ENCODE measurements at regions not wholly inside any gene's neighbourhood (a gene's known extent, or its start where the extent isn't known, plus 50 kb on each side); places are given as distances from the start of the nearest gene placed in this dataset.

- ATAC-seq, result no peak
- TF ChIP-seq ATF6 (CRISPR knock-in tag; IDR thresholded peaks at IDR 0.05) (no peak), NR1H2 (CRISPR knock-in tag; IDR thresholded peaks at IDR 0.05) (no peak), ZNF121 (CRISPR knock-in tag; IDR thresholded peaks at IDR 0.05) (no peak), ZNF425 (CRISPR knock-in tag; conservative IDR thresholded peaks at IDR 0.05) (no peak), HMGXB4 (CRISPR knock-in tag; IDR thresholded peaks at IDR 0.05) (no peak)
- ChIA-PET POLR2A (no interaction called here), CTCF (interaction anchor here (0.6 to 1.5 kb wide), 2 partner anchors 93 to 619 kb away, joined by 3 to 4 read pairs; no protein-coding TSS in a partner anchor)
- Mint-ChIP-seq H3K27me3 (ENCODE audit: low read depth) (peaks cover 34% of the 10 kb centered on the region), H3K36me3 (no peaks in the 10 kb centered on the region), H3K4me3 (no peak overlapping the region), H3K4me1 (peaks cover 16% of the 10 kb centered on the region), H3K27ac (no peak overlapping the region), H3K9me3 (no peaks in the 10 kb centered on the region)
- no peak for DNase-seq (ENCODE audit: low spot score)
Observed at GRCh38 chr2:176558574-176559140, 289.4 kb downstream of the MTX2 start.

GRCh38 chr2:176560296-176560695, 291.1 kb downstream of the MTX2 start:
- POLR2A ChIA-PET, result no interaction called here
- no peaks in the 10 kb centered on the region for H3K36me3 Mint-ChIP-seq
- DNase-seq (ENCODE audit: low spot score), result no peak
- peaks cover 6% of the 10 kb centered on the region for H3K4me1 Mint-ChIP-seq
- CTCF ChIA-PET, result interaction anchor here (1.6 kb wide), 1 partner anchor 94 kb away, joined by 6 read pairs; no protein-coding TSS in a partner anchor
- no peak overlapping the region for H3K27ac Mint-ChIP-seq
- ATAC-seq, result no peak
- H3K4me3 Mint-ChIP-seq, result no peak overlapping the region
- H3K9me3 Mint-ChIP-seq, result no peaks in the 10 kb centered on the region
- peaks cover 29% of the 10 kb centered on the region for H3K27me3 Mint-ChIP-seq (ENCODE audit: low read depth)
- TF ChIP-seq ZNF121 (CRISPR knock-in tag; IDR thresholded peaks at IDR 0.05), result no peak
- TF ChIP-seq PRDM15 (CRISPR knock-in tag; IDR thresholded peaks at IDR 0.05), result no peak
- no peak for TF ChIP-seq NFYB (CRISPR knock-in tag; conservative IDR thresholded peaks at IDR 0.05; ENCODE audit: low read depth)
- no peak for TF ChIP-seq SMAD3 (CRISPR knock-in tag; IDR thresholded peaks at IDR 0.05; ENCODE audit: borderline replicate concordance)

GRCh38 chr2:176561706-176562105, 292.5 kb downstream of the MTX2 start:
- no peak for DNase-seq (ENCODE audit: low spot score)
- Mint-ChIP-seq H3K4me3 (no peak overlapping the region), H3K27ac (no peak overlapping the region), H3K27me3 (ENCODE audit: low read depth) (peaks cover 15% of the 10 kb centered on the region), H3K4me1 (no peaks in the 10 kb centered on the region), H3K9me3 (no peaks in the 10 kb centered on the region), H3K36me3 (no peaks in the 10 kb centered on the region)
- ATAC-seq, result no peak
- ChIA-PET CTCF (interaction anchor here (1.2 to 3.0 kb wide), 3 partner anchors 92 to 252 kb away, joined by 5 to 11 read pairs (median 6); no protein-coding TSS in a partner anchor), POLR2A (no interaction called here)
- no peak for TF ChIP-seq TEAD1 (CRISPR knock-in tag; IDR thresholded peaks at IDR 0.05)
- TF ChIP-seq RORB (CRISPR knock-in tag; IDR thresholded peaks at IDR 0.05), result no peak
- TF ChIP-seq JAZF1 (CRISPR knock-in tag; IDR thresholded peaks at IDR 0.05), result no peak
- no peak for TF ChIP-seq NFYB (CRISPR knock-in tag; conservative IDR thresholded peaks at IDR 0.05; ENCODE audit: low read depth)
- no peak for TF ChIP-seq USF1 (CRISPR knock-in tag; IDR thresholded peaks at IDR 0.05)
- TF ChIP-seq ZNF263 (CRISPR knock-in tag; IDR thresholded peaks at IDR 0.05; ENCODE audit: low read depth), result no peak
- no peak for TF ChIP-seq ZNF219 (CRISPR knock-in tag; IDR thresholded peaks at IDR 0.05; ENCODE audit: borderline replicate concordance)
- TF ChIP-seq AR (CRISPR knock-in tag; IDR thresholded peaks at IDR 0.05), result no peak

Measured in WTC11 (cell line).